Embryonic facial prominence (tissue), 1 donor: ENCODE measurements at regions not wholly inside any gene's neighbourhood (a gene's known extent, or its start where the extent isn't known, plus 50 kb on each side); places are given as distances from the start of the nearest gene placed in this dataset.

ENCODE experiments used
- DNase-seq: peaks from one replicate; pipeline ENCODE4 v3.0.0-alpha.2; 2016; ENCODE audit errors: extremely low spot score

DNA sequence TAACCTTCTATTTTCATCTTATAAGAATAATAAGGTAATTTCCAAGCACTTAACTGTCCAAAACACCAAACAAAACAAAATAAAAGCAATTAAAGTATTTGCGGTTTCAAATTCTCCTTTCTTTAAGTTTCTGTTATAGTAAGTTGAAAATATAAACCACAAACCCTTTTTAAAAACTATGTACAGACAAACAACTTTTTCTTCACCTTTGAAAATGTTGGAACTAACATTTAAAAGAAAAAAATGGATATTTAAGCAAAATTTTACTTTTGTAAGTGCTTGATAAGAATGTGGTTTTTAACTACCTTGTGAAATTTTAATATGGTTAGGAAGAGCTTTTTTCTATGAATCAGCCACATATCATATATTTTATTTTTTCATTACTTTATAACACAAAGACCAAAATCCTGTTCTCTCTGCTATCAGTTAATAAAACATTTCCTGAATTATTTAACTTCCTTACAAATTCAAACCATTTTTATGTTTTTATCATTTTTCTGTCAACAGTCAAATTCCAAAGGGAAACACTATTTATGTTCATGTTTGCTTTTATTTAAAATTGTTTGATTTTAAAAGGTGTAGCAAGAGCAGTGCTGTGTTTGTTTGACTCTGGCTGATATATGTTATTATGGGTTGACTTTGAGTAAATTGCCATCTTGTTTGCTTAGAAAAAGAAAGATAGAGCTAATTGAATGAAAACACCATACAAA lies 554.1 kb upstream of the KLHL1 start:
- DNase-seq: no peak

DNA sequence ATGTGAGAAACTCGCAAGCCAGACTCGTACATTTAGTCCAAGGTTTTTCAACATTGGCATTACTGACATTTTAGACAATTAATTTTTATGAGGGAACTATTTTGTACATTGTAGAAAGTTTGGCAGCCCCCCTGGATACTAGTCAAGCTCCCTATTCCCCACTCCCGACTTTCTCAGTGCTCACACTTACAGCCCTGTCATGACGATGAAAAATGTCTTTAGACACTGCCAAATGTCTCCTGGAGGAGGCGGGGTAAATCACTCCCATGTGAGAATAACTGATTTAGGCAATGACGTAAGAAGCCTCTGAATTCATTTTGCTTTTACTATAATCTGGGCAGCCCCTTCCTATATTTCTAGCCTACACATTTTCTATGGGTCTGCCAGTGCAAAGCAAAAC lies 535.8 kb upstream of the KLHL1 start:
- no peak for DNase-seq

DNA sequence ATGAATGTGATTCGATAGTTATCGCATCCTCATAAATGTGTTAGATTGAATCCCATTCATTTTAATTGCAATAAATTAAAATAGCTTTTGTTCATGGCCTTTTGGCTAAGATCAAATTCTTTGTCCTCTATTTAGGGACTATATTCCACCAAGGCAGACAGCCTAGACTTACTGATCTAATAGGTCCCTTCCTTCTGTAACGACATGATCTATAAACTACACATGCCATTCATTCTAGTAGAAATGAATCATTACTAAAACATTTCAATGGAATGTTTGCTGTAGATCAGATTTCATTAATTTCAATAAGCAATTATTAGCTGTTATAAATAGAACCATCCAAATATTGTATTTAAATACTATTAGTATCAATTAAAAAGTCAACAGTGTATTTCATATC lies 526.6 kb upstream of the KLHL1 start:
- DNase-seq: no peak

- no peak for DNase-seq
Observed at GRCh38 chr13:70630247-70630646, 522.0 kb upstream of the KLHL1 start.

DNA sequence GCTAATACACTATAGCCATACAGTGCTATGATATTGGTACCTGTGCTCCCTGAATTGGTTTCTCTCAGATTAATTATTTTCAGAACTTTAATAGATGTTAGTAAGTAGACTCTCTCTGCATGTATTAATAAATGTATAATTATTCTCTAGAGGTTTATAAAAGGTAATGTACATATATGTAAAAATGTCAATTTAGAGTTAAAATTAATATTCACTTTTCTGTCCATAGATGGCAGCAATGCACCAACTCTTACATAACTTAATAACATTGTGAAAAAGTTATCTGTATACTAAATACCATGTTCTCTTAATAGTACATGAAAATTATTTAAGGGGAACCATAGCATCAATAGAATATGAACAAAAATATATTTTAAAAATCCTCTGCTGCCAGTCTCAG lies 515.0 kb upstream of the KLHL1 start:
- DNase-seq: no peak

- DNase-seq: no peak
Observed at GRCh38 chr13:70622796-70623195, 514.5 kb upstream of the KLHL1 start.

GRCh38 chr13:70619936-70620335 lies 511.7 kb upstream of the KLHL1 start:
- no peak for DNase-seq

DNA sequence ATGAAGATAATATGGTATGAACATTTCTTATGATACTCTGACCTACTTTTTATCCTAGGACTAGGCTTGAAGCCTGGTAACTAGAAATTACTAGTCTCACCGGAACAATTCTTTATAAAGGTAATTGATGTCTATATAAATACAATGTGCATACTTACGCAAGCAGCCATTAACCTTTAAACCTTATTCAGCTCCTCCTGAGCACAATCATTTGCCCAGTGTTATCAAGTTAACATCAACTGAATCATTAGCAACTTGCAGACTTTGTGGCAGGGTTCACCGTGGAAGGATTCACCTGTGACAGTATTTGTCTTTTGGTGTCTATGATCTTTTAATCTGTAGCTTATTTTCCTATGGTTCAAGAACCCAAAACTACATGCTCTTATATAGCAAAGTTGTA lies 508.6 kb upstream of the KLHL1 start:
- DNase-seq: no peak

GRCh38 chr13:70613295-70613694 lies 505.0 kb upstream of the KLHL1 start:
- no peak for DNase-seq

GRCh38 chr13:70612881-70613280 lies 504.6 kb upstream of the KLHL1 start:
- no peak for DNase-seq

- no peak for DNase-seq
Observed at GRCh38 chr13:70604448-70604847, 496.2 kb upstream of the KLHL1 start.

GRCh38 chr13:70593716-70594115 lies 485.5 kb upstream of the KLHL1 start:
- no peak for DNase-seq

DNA sequence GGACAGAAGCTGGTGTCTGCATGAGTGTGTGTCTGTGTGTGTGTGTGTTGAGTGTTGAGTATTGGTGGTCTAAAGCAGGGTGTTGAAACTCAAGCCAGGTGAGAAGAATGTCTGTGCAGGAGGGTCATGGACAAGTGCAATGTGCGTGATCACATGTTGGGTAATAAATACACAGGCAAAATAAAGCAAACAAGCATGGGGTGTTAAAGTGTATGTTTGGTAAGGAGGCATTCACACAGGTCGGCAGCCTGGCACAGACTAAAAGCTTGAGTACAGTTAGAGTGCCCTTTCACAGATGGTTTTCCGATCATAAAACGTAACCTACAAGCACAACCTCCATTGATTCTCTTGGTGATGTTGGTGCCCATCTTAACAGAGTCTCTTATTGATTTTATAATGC lies 476.9 kb upstream of the KLHL1 start:
- DNase-seq: no peak

- no peak for DNase-seq
Observed at GRCh38 chr13:70580825-70581224, 472.6 kb upstream of the KLHL1 start.

DNA sequence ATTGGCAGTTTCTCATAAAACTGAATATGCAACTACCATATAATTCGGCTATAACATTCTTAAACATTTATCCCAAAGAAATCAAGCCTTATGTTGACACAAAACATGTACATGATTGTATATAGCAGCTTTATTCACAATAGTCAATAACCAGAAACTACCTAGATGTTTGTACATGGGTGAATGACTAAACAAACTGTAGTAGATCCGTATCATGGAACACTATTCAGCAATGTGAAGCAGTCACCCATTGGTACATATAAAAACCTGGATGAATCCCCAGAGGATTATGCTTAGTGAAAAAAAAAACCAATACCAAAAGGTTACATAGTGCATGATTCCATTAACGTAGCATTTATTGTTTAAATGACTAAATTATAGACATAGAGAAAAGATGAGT lies 471.7 kb upstream of the KLHL1 start:
- no peak for DNase-seq

DNA sequence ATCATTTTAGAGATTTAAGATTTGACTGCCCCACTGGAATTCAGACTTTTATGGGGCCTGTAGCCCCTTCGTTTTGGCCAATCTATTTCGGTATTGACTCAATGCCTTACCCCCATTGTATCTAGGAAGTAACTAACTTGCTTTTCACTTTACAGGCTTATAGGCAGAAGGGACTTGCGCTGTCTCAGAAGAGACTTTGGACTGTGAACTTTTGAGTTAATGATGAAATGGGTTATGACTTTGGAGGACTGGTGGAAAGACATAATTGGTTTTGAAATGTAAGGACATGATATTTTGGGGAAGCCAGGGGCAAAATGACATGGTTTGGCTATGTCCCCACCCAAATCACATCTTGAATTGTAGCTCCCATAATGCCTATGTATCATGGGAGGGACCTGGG lies 463.0 kb upstream of the KLHL1 start:
- no peak for DNase-seq

GRCh38 chr13:70568571-70568970 lies 460.3 kb upstream of the KLHL1 start:
- no peak for DNase-seq

DNA sequence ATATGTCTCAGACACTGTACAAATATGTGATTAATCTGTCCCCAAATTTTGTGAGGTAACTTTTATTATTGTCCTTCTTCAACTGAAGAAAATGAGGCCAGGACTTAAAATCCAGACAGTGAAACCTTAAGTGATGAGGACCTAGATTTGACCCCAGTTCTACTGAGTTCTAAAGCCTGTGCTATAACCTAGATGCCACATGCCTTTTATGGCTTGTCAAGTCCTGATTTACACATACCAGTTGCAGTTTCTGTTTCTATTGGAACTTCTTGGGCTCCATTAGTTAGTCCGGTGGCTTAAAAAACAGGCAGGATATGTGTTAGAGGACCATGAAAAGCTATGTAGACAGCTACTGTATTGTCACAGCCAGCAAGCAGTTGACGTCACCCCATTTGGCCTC lies 436.5 kb upstream of the KLHL1 start:
- no peak for DNase-seq

GRCh38 chr13:70541451-70541850 lies 433.2 kb upstream of the KLHL1 start:
- no peak for DNase-seq

DNA sequence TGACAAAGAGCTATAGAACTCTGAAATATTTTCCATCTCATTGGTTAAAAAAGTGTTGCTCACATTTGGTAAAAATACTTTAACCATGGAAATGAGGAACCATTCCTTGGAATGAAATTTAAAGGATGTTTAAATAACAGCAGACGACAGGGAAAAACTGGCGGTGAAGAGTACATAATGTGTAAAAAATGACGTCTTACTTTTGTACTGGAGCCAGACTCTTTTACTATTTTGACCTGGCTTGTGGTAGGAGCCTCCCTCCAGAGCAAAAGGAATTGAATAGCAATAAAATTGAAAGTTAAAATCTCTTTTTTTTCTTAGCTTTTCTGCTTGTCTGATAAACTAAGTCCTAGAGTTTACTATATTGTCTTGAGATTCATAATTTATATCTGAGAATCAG lies 426.2 kb upstream of the KLHL1 start:
- DNase-seq: no peak

- DNase-seq: no peak
Observed at GRCh38 chr13:70529652-70530051, 421.4 kb upstream of the KLHL1 start.

GRCh38 chr13:70527599-70527998 lies 419.3 kb upstream of the KLHL1 start:
- no peak for DNase-seq

DNA sequence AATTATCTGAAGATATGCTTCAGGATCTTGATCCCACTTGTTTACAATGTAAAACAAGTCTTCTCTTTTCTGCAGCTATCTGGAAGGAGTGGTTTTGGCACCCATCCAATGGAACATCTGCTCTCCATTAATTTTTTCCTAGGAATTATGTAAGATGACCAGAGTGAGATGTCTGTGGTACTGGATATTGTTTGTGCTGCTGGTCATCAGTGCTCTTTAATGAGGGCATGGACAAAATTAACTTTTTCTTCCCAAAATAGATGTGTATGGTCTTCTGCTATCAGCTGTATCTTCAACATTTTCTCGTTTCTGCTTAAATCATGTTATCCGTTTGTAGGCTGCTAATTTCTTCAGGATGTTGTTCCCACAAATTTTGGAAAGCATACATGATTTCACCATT lies 415.4 kb upstream of the KLHL1 start:
- DNase-seq: no peak

DNA sequence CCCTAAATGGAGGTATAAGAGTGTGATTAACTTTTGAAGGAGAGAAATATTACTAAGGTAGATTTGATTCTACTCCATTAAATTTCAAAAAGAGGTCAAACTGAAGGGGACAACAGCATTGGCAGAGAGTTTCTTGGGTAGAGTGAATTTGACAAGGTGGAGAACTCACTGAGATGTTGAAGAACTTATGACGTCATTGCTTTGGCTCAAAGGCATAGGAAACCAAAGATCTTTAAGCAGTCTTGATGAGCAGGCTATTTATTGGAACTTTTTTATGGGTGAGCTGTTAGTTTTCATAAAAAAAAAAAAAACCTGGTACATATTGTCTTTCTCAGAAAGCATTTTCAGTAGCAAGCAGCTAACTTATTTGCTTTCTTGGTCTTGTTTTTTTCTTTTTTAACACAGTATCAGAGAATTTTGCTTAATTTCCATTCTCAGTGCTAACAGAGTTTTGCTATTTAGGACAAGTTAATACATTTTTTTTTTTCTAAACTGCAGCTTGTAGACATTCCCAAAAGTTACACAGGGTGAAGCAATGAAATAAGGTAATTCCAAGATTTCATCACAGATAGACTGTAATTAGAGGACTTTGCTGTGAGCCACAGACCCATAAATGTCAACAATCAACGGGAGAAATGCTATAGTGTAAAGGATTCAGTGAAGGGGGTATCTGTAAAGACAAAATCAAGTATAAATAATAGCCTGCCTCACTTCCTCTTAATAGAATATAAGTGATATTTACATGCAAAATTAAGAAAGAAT lies 412.2 kb upstream of the KLHL1 start:
- no peak for DNase-seq
